NCI-H345 treated with DMSO at 0.1 percent for 48 hours (cell line): ENCODE measurements at regions not wholly inside any gene's neighbourhood (a gene's known extent, or its start where the extent isn't known, plus 50 kb on each side); places are given as distances from the start of the nearest gene placed in this dataset.
"Not testable (repeated sequence)": the region's sequence is repeated elsewhere in the genome, so short reads cannot be mapped to it uniquely, and the experiment has no call there.

Source experiments
- DNase-seq: peaks from one replicate; lab custom pipeline; 2025; ENCODE audit not compliant: unreplicated experiment; lab: John Stamatoyannopoulos, UW

DNA sequence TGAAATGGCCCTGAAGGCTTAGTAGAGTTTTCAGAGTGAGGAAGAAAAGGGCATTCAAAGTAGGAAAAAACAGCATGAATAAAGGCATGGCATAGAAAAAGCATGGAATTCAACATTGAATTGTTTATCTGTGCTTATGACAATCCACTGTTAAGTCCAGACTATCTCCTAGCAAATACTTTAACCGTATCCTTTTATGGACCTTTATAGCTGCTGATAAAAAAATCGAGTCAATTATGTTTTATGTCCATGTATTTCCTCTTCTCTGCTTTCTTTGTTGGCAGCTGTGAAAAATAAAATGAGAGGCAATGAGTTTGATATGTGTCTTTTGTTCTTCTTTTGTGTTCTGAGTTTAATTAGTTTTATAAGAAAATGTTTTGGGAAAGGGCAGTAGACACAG, 70.4 kb downstream of the TDRD15 start:
- DNase-seq = no peak

DNA sequence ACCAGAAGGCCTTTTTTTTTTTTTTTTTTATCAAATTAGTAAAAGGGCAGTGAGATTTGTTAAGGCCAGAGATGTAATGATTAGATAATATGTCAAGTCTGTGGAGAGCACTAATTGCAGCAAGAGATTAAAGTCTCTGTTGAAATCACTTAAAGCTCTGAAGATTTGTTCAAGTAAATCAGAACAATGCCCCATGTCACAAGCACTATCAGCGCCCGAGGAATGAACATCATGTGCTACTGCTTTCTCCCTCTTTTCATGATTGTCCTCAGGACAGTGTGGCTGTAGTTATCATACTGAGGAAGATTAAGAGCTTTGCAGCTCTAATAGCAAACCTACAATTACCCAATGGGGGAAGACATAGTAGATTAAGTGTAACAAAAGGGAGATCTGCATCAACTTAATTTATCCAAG, 71.1 kb downstream of the TDRD15 start:
- DNase-seq = no peak

DNA sequence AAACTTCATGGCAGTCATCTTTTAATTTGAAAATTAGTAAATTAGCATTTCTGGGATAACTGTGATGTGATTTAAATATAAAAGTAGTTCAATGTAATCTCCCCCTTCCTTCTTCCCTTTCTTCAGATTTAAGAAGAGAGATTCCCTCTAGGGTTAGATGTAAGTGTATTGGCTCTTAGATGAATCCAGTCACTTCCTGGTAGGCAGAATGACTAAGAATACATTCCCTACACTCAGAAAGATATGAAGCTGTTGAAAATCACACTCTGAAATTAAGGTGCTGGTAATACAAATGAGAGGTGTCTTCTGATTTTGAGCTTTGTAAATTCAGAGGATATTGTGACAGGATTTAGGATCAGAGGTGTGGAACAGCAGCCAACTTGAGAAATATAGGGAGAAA, 71.6 kb downstream of the TDRD15 start:
- no peak for DNase-seq

DNA sequence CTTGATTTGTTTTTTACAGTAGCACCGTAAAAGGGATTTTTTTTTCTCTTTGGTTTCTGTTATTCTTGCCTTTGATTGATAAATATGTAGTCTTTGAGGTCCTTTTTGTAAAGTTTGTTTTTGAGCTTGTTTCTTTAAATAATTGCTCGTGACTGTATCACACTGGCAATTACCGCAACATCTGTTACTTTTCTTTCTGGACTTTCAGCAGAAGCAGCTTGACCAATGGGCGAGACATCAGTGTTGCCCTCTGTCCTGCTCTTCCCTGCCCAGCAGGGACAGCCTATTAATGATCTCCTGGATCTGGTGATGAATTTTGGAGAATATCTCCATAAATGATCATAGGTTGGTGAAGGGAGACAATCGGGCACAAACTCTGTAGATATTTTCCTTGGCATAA, 74.9 kb downstream of the TDRD15 start:
- no peak for DNase-seq

DNA sequence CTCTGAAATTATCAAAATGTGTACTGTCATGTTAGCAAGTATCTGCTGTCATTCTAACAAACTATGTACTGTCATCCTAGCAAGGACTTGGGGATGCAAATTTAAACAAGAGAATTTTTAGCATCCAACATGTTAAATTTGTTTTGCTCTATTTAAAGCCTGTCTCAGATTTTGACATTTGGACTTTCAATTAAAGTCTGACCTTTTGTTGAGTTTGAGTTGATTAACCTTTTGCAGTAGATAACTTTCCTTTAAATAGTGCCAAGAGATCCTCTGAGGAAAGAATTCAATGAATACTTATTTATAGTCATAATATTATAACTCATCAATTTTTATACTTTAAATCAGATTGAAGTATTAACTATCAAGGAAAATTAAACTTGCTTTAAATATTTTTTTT, 80.2 kb downstream of the TDRD15 start:
- no peak for DNase-seq

DNA sequence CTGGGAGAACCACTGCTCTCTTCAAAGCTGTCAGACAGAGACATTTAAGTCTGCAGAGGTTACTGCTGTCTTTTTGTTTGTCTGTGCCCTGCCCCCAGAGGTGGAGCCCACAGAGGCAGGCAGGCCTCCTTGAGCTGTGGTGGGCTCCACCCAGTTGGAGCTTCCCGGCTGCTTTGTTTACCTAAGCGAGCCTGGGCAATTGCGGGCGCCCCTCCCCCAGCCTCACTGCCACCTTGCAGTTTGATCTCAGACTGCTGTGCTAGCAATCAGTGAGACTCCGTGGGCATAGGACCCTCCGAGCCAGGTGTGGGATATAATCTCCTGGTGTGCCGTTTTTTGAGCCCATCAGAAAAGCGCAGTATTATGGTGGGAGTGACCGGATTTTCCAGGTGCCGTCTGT, 90.3 kb downstream of the TDRD15 start:
- not testable (repeated sequence) for DNase-seq

DNA sequence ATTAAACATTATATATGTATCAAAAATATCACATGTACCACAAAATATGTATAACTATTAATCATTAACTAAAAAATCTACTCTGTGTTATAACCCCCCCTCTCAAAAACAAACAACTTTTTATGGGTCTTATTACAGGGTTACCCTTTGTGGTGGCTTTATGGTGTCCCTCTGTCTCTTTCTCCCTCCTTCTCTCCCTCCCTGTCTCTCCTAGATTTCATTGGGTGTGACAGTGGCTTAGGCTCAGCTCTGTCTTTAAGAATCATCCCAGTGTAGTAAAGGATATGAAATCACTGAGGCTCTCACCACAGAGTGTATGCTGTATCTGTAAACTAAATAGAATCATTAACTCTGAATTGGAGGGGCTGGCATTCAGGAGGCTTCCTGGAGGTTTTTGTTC, 93.7 kb downstream of the TDRD15 start:
- DNase-seq = no peak

DNA sequence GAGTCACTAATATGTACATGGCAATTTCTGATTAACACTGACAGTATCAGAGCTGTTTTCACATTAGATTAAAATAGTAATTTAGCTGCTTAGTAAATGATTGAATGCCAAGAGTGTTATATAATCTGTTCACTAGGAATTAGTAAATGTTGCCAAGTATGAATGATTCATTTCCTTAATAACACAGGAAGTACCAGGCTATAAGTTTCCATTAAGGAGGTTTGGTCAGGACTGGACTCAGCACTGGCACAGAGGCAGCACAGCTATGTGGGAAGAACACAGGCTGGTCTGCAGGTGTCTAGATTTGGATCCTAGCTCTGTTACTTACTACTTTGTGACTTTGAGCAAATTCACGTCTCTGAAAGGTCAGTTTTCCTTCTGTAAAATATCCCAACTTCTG, 97.2 kb downstream of the TDRD15 start:
- DNase-seq = no peak

DNA sequence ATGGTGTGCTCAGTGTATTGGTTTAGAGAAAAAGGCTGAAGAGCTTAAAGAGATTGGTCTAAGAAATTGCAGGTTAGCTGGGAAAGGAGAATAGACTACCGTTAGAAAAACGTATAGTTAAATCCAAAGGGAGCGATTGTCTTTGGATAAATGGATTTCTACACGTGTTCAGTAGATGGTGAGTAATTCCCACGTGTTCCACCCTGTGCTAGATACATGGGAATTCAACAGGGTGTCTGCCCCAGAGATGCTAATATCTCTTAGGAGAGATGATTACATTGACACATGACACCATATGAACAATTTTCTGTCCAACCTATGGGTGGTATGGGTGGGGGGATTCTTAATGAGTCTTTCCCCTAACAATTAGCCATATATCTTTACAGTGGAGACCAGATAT, 99.8 kb downstream of the TDRD15 start:
- DNase-seq = no peak

DNA sequence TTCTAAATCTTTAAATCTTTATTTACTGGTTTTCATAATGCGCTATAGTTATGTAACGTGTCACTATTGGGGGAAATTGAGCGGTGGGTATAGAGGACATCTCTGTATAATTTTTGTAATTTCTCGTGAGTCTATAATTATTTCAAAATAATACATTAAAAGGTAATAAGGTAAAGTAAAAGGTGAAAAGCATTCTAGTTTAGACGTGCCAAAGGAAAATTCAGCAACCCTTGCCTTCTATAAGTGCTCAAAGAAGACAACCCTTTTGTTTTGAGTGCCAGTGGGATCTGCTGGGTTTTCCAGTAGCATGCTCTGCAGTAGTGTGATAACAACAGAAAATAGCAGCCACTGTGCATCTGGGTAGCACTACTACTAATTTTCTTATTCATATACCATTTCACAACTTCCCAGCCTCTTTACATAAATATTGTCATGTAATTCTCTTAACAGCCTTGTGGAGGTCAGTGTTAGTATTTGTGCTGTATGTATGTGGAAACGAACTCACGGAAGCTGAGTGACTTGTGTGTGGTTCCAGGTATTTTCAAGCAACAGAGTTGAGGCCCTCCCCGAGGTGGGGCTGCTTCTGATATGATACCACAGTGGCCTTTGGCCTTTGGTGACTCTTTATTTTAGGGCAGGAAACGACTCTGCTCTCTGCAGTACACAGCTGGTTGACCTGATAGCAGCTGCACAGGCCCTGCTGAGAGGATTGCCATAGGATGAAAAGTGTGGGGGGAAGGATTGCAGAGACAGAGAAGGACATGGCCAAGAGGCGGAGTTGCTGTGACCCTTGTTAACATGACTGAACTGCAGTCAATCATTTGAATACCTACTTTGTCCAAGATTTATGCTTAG, 104.5 kb downstream of the TDRD15 start:
- no peak for DNase-seq

DNA sequence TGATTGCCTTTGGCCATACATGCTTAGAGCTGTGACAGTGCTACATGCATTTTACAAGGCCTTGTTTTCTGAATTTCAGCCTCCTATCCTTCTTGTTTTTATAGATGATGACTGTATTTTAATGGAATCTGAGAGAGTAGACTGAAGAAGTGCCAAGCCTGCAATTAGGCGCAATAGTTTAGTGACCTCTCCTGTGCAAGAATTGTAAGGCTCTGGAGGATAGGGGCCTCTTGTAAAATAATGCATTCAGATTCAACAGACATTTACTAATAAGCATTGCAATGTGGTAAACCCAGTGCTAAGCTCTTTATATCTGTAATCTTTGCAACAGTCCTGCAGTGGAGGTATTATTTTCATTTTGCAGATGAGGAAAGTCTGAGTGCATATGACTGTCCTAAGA, 105.5 kb downstream of the TDRD15 start:
- no peak for DNase-seq

DNA sequence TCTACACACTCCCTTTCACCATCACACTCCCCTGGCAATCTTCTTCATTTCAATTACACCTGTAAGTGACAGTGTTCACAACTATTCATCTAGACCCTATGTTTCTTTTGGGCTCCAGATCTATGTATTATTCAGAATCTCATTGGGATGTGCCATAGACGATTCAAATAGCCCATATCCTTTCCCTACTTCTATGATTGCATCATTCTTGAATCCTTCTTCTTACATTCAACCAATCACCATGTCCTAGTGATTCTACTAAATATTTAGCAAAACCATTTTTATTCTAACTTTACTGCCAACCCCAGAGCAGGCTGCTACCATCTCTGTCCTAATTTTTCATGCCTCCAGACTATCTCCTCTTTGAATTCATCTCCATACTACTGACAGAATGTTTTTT, 106.4 kb downstream of the TDRD15 start:
- no peak for DNase-seq

DNA sequence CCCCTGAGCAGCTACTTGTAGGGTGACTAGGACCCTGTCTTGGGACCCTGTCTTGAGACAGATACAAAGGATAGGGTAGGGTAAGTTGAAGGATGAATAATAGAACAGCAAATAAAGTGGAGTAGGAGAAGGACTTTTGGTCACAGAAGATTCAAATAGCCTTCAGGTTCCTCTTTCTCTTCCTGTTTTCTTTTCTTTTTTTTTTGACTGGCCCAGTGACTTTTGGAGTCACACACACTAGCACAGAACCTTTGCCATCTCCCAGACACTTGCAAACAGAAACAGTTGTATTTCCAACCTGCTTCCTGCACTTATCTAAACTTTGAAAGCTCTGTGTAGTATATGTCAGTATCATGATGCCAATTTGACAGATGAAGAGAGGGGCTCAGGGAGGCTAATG, 108.2 kb downstream of the TDRD15 start:
- DNase-seq = no peak

DNA sequence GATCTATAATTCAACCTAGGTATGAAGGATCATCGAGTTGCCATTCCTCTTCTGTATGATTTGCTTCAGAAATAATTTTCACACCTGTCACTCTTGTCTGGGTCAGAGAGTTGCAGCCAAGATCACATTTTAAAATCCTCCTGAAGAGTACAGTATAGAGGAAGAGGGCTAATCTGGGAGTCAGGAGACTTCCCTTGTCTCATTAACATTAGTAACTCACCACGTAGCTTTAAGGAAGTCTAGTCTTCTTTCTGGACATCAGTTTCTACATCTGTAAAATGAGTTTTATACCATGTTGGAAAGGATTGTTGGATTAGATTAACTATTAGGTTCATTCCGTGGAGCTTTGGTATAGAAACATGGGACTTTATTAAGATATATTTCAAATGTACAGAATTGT, 109.4 kb downstream of the TDRD15 start:
- DNase-seq = no peak

DNA sequence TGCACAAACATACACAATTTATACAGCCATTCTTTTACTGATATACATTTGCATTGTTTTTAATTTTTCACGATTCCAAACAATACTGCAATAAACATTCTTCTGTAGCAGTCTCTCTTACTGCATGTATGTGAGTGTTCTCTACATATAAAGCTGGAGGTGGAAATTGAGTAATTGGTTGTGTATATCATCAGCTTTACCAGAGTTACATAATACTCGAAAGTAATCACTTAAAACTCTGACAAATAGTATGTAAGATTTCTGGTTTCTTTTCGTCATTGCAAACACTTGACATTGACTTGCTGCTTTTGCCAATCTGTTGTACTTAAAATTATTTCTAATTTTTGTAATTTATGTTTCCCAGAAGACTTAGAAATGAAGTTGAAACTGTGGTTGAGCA, 110.2 kb downstream of the TDRD15 start:
- DNase-seq = no peak

DNA sequence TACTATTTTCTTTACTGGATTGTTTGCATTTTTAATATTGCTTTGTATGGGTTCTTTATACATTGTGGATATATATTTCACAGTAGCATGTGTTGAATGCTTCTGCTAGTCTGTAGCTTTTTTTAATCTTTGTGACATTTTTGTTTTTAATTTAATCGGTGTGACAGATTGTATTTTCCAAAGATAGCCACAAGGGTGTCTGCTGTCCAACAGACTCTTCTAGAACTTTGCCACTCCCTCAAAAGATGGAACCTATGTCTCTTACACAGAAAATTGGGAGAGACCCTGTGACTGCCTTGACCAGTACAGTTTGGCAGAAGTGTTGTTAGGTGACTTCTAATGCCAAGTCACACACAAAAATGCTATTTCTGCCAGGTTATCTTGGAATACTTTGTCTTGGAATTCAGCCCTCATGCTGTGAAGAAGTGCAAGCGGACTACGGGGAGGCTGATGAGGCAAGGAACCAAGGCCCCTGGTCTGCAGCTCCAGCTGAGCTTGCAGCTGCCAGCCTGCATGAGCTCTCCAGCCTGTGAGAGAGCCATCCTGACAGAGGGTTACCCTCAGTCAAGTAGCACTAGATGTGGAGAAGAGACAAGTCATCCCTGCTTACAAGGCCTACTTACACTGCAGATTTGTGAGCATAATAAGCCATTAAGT, 110.8 kb downstream of the TDRD15 start:
- DNase-seq = no peak

DNA sequence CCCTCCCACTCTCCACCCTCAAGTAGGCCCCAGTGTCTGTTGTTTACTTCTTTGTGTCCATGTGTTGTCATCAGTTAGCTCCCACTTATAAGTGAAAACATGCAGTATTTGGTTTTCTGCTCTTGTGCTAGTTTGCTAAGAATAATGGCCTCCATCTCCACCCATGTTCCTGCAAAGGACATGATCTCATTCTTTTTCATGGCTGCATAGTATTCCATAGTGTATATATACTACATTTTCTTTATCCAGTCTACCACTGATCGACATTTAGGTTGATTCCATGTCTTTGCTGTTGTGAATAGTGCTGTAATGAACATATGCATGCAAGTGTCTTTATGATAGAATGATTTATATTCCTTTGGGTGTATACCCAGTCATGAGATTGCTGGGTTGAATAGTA, 116.0 kb downstream of the TDRD15 start:
- DNase-seq = not testable (repeated sequence)

DNA sequence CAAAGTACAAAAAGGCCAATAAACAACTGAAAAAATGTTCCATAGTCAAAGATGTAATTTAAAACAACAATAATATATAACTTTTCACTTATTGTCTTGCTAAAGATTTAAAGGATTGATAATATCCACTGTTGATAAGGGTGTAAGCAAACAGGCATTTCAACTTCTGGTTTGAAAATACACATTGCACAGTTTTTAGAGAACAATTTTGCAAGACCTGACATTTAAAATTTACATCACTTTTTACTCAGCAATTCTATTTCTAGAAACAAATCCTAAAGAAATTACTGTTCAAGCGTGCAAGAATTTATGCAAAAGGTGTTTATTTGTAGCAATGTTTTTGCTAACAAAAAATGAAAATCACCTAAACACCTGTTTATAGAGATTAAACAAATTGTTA, 120.4 kb downstream of the TDRD15 start:
- no peak for DNase-seq

DNA sequence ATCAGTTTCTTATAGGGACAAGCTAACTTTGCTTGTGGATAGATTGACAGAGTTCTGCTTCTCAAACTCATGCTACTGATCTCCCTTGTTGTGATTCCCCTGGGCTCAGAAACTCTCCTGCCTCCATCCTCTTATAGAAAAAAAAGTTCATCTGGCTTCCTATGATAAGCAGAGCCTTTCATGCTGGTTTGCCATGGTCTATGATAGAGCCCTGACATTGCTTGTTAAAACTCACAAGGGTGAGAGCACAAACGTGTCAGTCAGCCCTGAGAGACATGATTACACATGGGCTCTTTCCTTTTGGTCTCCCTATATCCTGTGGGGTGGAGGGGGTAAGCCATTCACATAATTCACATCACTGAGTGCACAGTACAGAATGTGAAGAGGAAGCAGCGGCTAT, 121.8 kb downstream of the TDRD15 start:
- DNase-seq = no peak

DNA sequence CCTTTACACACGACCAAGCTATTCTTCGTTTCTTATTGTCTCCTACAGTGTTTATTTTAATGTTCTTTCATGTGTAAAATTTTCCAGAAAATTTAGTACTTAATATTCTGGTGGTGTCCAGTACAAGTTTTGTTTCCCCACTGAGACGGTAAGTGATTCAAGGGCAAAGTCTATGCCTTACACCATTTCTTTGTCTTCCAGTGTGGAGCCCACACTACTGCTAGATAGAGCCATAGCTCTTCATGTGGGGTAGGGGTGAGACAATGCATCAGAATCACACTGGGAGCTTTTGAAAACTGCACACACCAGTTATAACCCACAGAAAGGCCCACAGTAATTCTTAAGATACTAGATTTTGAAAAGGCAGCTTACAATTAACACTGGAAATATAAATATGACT, 125.6 kb downstream of the TDRD15 start:
- DNase-seq = no peak

DNA sequence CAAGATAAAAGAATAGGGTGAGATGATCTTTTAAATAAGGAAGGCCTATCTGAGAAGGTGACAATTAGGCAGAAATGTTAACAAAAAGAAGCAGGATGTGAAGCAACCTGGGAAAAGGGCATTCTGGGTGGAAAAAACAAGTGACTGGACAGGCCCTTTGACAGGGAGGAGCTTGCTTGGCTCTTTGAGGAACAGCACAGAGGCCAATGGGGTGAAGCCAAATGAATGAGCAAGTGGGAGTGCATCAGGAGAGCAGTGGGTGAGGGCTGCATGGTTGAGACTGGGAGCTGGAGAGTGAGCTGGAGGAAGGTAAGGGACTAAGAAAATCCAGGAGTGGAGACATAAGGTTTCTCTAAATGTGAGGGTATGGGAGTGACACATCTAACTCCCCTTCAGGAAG, 126.9 kb downstream of the TDRD15 start:
- DNase-seq = no peak

DNA sequence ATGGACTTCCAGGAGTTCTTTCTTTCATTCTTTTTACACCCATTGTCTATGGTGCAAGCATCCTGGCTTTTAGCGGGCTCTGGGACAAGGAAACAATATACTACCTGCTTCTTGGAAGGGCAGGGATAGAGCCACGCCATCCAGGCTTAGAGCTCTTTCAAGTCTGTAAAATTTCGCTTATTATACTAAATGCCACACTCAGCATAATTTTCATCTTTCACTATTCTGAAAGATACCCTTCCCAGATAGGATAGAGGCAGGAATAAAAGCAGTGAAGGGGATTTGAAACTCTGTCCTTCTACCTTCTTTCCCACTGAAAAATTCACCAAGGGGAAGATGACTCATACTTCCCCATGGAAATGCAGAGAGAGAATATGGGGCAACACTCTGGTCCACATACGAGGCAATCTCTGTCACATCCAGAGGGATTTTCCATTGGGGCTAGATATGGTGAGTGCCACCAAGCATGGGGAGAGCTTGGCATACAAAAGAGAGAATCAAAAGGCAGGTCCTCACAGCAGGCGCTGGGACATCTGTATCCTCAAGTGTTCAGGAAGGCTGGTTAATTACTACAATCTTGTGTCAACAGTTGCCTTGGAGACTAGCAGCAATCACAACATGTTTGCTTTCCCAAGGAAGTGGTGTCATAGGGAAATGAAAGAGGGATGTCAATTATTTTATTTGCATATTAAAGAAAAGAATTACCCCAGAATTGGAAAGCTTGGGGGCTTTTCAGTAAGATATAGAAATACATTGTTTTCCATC, 127.6 kb downstream of the TDRD15 start:
- DNase-seq = peak; percentile 88
